PC-3 (cell line): ENCODE measurements at regions not wholly inside any gene's neighbourhood (a gene's known extent, or its start where the extent isn't known, plus 50 kb on each side); places are given as distances from the start of the nearest gene placed in this dataset.
"Not testable (repeated sequence)": the region's sequence is repeated elsewhere in the genome, so short reads cannot be mapped to it uniquely, and the experiment has no call there.

Source experiments
- ATAC-seq: fragments of 200-7000 bp; cut with Tn5 transposase; 2 replicates; pipeline ENCODE4 v1.9.1; 2020; ENCODE audit warnings: mild to moderate bottlenecking, moderate library complexity
- BruUV-seq: library from RNA; stranded (reverse); fragments of 400-500 nt; replicated peaks from 2 replicates; lab custom pipeline; 2021; lab: Mats Ljungman, UMichigan
- CTCF ChIA-PET: fragments of 300-600 bp; sonication (Branson Sonifier 250); formaldehyde crosslinking; loops from one replicate; lab custom pipeline; 2022; ENCODE audit warnings: antibody characterized with exemption; lab: Charles Lee
- POLR2A ChIA-PET: fragments of 300-600 bp; sonication (Branson Sonifier 250); formaldehyde crosslinking; loops from one replicate; lab custom pipeline; 2022; ENCODE audit warnings: antibody characterized with exemption; ENCODE audit not compliant: unreplicated experiment; lab: Charles Lee
- DNase-seq: peaks from one replicate; pipeline ENCODE4 v3.0.0-alpha.2; 2015
- H2AFZ ChIP-seq: fragments of 300-600 bp; sonication (generic); 2 replicates; pipeline ENCODE4 v1.6.0; 2016; ENCODE audit warnings: antibody characterized with exemption, low read length
- H3F3A ChIP-seq: fragments of 300-600 bp; sonication (generic); one replicate; pipeline ENCODE4 v1.6.0; 2017; ENCODE audit warnings: antibody characterized with exemption, low read length, control low read depth, mild to moderate bottlenecking; ENCODE audit not compliant: unreplicated experiment
- H3K27ac ChIP-seq: fragments of 300-600 bp; sonication (generic); 2 replicates; pipeline ENCODE4 v1.5.1; 2016; ENCODE audit warnings: mild to moderate bottlenecking, low read length
- H3K27me3 ChIP-seq: fragments of 300-600 bp; sonication (generic); 2 replicates; pipeline ENCODE4 v1.6.1; 2016; ENCODE audit warnings: low read length, mixed read lengths
- H3K36me3 ChIP-seq: fragments of 300-600 bp; sonication (generic); 2 replicates; pipeline ENCODE4 v1.6.1; 2016; ENCODE audit warnings: low read depth, mixed run types, low read length, mixed read lengths
- H3K4me1 ChIP-seq: fragments of 300-600 bp; sonication (generic); 2 replicates; pipeline ENCODE4 v1.5.1; 2016; ENCODE audit warnings: low read length; ENCODE audit not compliant: insufficient read depth
- H3K4me2 ChIP-seq: fragments of 300-600 bp; sonication (generic); 2 replicates; pipeline ENCODE4 v1.6.0; 2016; ENCODE audit warnings: low read length
- H3K4me3 ChIP-seq: fragments of 300-600 bp; sonication (generic); 2 replicates; pipeline ENCODE4 v1.5.1; 2016; ENCODE audit warnings: mild to moderate bottlenecking, low read length, mixed read lengths
- H3K79me2 ChIP-seq: fragments of 300-600 bp; sonication (generic); 2 replicates; pipeline ENCODE4 v1.6.1; 2017; ENCODE audit warnings: low read length, mixed read lengths
- H3K9ac ChIP-seq: fragments of 300-600 bp; sonication (generic); 2 replicates; pipeline ENCODE4 v1.6.0; 2016; ENCODE audit warnings: mild to moderate bottlenecking, low read length
- H3K9me2 ChIP-seq: fragments of 300-600 bp; sonication (generic); replicated peaks from 2 replicates; pipeline ENCODE4 v1.6.1; 2016; ENCODE audit warnings: mixed run types, low read length, mixed read lengths
- H3K9me3 ChIP-seq: fragments of 300-600 bp; sonication (generic); 2 replicates; pipeline ENCODE4 v1.6.1; 2016; ENCODE audit warnings: low read length, mixed read lengths
- H4K20me1 ChIP-seq: fragments of 300-600 bp; sonication (generic); 2 replicates; pipeline ENCODE4 v1.6.1; 2016; ENCODE audit warnings: low read length, mixed read lengths
- EZH2 ChIP-seq: fragments of 300-600 bp; sonication (generic); IDR thresholded peaks from one replicate; pipeline ENCODE4 v1.6.1; 2017; ENCODE audit warnings: antibody characterized with exemption, mild to moderate bottlenecking, low read length; ENCODE audit not compliant: unreplicated experiment
- EZH2phosphoT487 ChIP-seq: fragments of 300-600 bp; sonication (generic); IDR thresholded peaks from 2 replicates; pipeline ENCODE4 v1.6.1; 2018; ENCODE audit warnings: mild to moderate bottlenecking, antibody characterized with exemption, low read length, borderline replicate concordance
- intact Hi-C: fragments of 100-400 bp; cut with micrococcal nuclease; formaldehyde crosslinking; loops from 2 replicates; pipeline ENCODE4 v1.9.0; 2023
- TF ChIP-seq, protein P1 (sequence below): fragments of 300-600 bp; sonication (generic); conservative IDR thresholded peaks from 2 replicates; pipeline ENCODE4 v1.5.1; 2017; ENCODE audit warnings: antibody characterized with exemption, low read depth, mild to moderate bottlenecking, low read length

DNA sequence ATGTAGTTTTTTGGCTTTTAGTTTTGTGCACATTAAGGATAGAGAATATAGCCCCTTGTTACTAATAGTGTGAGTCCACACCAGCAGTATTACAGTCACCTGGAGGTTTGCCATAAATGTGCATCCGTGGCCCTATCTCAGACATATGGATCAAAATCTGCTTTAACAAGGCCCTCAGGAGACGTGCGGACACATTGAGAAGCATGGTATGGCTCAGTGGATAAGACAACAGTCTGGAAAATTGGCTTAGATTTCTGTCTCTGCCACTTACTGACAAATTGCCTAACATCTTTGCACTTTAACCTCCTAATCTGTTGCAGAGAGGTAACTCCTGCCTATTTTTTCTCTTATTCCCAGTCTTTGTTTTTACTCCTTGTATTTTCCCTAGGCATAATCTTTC lies 307.2 kb upstream of the DLGAP1 start:
- ChIA-PET CTCF (no interaction called here), POLR2A (no interaction called here)
- no peak for ATAC-seq

DNA sequence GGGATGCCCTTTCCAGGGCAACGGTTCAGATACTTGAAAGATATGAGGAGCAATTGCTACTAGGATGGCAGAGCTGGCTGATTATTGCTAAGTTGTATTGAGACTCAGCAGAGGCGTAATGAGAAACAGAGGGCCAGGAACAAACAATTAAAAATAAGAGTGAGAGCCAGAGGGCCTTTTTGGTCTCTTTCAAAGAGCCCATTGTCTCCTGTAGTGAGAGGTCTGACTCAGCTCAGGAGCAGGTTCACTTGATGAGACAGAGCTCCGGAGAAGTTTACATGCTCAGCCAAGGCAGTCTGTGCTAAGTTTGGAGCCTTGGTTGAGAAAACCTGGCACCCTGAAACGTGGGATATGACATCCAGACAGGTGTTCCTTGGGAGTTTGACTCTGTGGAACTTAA lies 303.9 kb upstream of the DLGAP1 start:
- intact Hi-C loops: no loop called here
- Histone ChIP-seq H3K27ac (no peak overlapping the region), H3K9me3 (peaks cover 41% of the 10 kb centered on the region), H3K27me3 (no peaks in the 10 kb centered on the region), H2AFZ (no peak overlapping the region), H3K9me2 (no peaks in the 10 kb centered on the region), H3K4me1 (no peaks in the 10 kb centered on the region), H3K4me3 (no peak overlapping the region), H3K79me2 (no peaks in the 10 kb centered on the region), H3F3A (no peaks in the 10 kb centered on the region), H3K9ac (no peak overlapping the region), H3K4me2 (no peak overlapping the region), H3K36me3 (no peaks in the 10 kb centered on the region), H4K20me1 (no peaks in the 10 kb centered on the region)
- TF ChIP-seq, protein P1, sequence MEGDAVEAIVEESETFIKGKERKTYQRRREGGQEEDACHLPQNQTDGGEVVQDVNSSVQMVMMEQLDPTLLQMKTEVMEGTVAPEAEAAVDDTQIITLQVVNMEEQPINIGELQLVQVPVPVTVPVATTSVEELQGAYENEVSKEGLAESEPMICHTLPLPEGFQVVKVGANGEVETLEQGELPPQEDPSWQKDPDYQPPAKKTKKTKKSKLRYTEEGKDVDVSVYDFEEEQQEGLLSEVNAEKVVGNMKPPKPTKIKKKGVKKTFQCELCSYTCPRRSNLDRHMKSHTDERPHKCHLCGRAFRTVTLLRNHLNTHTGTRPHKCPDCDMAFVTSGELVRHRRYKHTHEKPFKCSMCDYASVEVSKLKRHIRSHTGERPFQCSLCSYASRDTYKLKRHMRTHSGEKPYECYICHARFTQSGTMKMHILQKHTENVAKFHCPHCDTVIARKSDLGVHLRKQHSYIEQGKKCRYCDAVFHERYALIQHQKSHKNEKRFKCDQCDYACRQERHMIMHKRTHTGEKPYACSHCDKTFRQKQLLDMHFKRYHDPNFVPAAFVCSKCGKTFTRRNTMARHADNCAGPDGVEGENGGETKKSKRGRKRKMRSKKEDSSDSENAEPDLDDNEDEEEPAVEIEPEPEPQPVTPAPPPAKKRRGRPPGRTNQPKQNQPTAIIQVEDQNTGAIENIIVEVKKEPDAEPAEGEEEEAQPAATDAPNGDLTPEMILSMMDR: no peak
- TF ChIP-seq EZH2 (no peak), EZH2phosphoT487 (no peak)
- no peak for DNase-seq
- POLR2A ChIA-PET: no interaction called here
- CTCF ChIA-PET: no interaction called here
- no TSS peak for BruUV-seq
- no peak for ATAC-seq

More for the DNA sequence above, 307.2 kb upstream of the DLGAP1 start:
- Histone ChIP-seq H3K4me1 (no peaks in the 10 kb centered on the region), H3K4me2 (no peak overlapping the region), H3K9me2 (no peaks in the 10 kb centered on the region), H4K20me1 (no peaks in the 10 kb centered on the region), H3K79me2 (no peaks in the 10 kb centered on the region), H3F3A (no peaks in the 10 kb centered on the region), H3K27ac (no peak overlapping the region), H3K9ac (no peak overlapping the region), H2AFZ (no peak overlapping the region), H3K27me3 (no peaks in the 10 kb centered on the region), H3K9me3 (peaks cover 22% of the 10 kb centered on the region), H3K36me3 (no peaks in the 10 kb centered on the region), H3K4me3 (no peak overlapping the region)
- no peak for DNase-seq
- intact Hi-C loops: no loop called here
- no peak for TF ChIP-seq EZH2
- TF ChIP-seq, protein P1: no peak
- TF ChIP-seq EZH2phosphoT487: no peak
- no TSS peak for BruUV-seq

DNA sequence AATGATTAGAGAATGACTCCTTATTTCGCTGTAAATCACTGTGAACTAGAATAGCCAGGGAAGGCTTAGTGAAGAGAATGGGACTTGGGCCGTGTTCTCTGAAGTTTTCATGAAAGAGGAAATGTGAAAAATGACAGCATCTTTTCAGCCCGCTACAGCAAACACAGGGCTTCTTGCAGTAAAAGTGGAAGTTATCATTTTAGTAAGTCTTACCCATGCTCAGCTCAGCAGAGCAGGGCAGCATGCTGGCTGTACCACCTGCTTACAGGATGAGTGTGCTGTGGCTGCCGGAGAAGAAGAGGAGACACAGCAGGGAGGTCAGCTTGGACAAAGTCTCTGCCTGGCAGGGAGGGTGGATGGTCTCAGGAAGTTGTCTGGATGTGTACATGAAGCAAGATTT lies 300.7 kb upstream of the DLGAP1 start:
- ChIA-PET POLR2A (no interaction called here), CTCF (no interaction called here)
- intact Hi-C loops: no loop called here
- H3K9ac ChIP-seq: no peak overlapping the region
- no peaks in the 10 kb centered on the region for H3K9me2 ChIP-seq
- peaks cover 41% of the 10 kb centered on the region for H3K9me3 ChIP-seq
- no peaks in the 10 kb centered on the region for H3K4me1 ChIP-seq
- no TSS peak for BruUV-seq
- no peaks in the 10 kb centered on the region for H3K79me2 ChIP-seq
- H3K36me3 ChIP-seq: no peaks in the 10 kb centered on the region
- H3K4me3 ChIP-seq: no peak overlapping the region
- H4K20me1 ChIP-seq: no peaks in the 10 kb centered on the region
- H3K27ac ChIP-seq: no peak overlapping the region
- no peaks in the 10 kb centered on the region for H3K27me3 ChIP-seq
- no peaks in the 10 kb centered on the region for H3F3A ChIP-seq
- no peak overlapping the region for H3K4me2 ChIP-seq
- TF ChIP-seq EZH2 (no peak), EZH2phosphoT487 (no peak)
- TF ChIP-seq, protein P1: no peak
- no peak overlapping the region for H2AFZ ChIP-seq
- DNase-seq (no peak), ATAC-seq (no peak)

DNA sequence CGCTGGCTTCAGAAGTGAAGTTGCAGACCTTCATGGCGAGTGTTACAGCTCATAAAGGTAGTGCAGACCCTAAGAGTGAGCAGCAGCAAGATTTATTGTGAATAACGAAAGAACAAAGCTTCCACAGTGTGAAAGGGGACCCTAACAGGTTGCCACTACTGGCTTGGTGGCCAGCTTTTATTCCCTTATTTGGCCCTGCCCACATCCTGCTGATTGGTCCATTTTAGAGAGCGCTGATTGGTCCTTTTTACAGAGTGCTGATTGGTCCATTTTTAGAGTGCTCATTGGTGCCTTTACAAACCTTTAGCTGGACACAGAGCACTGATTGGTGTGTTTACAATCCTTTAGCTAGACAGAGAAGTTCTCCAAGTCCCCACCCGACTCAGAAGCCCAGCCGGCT lies 298.0 kb upstream of the DLGAP1 start:
- CTCF ChIA-PET, H3K4me1 ChIP-seq, DNase-seq, H3K27ac ChIP-seq, H2AFZ ChIP-seq, intact Hi-C loops, H3K36me3 ChIP-seq, H3K9ac ChIP-seq, H3F3A ChIP-seq, H3K4me2 ChIP-seq, H4K20me1 ChIP-seq, H3K79me2 ChIP-seq, POLR2A ChIA-PET, H3K27me3 ChIP-seq, H3K9me2 ChIP-seq, ATAC-seq, H3K4me3 ChIP-seq, BruUV-seq: not testable (repeated sequence)
- peaks cover 34% of the 10 kb centered on the region for H3K9me3 ChIP-seq
